ENCODE measurements at regions not wholly inside any gene's neighbourhood (a gene's known extent, or its start where the extent isn't known, plus 50 kb on each side); places are given as distances from the start of the nearest gene placed in this dataset.

DNA sequence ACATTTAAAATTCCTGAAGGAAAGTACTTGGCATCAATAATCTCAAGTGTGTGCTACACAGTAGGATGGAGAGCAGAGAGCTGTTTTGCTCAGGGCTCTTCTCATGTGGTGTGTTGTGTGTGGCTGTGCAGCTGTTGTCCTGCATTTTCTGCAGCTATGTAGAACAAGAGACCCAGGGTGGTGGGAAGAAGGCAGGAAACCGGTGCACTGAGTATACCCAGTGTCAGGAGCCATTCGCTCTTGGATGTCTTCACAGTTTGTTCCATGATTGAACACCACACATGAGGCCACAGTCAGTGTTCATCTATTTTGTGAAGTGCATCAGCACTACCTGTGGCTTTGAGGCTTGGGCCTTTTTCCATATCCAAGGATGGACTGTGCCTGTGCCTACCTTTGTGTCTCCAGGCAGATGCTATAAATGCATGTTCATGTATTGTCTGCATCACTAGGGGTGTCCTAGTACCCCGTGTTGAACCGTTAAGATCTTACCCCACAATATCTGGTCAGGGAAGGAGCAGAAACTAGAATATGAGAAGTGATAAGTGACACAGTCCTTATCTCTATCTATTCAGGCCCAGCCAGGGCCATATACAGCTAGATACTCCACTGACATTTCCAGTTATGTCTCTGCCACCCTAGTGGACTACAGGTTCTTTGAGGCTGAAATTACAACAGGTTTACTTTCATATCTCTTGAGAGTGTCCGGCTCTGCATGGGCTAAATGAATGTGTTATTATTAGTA lies 194.3 kb downstream of the NR2F2 start:
- DNase-seq (ENCODE audit: low spot score) = no peak

- DNase-seq (ENCODE audit: low spot score) = no peak
Measured at GRCh38 chr15:96535148-96535547, 204.6 kb downstream of the NR2F2 start.

GRCh38 chr15:96538491-96538890 lies 208.0 kb downstream of the NR2F2 start:
- no peak for DNase-seq (ENCODE audit: low spot score)

DNA sequence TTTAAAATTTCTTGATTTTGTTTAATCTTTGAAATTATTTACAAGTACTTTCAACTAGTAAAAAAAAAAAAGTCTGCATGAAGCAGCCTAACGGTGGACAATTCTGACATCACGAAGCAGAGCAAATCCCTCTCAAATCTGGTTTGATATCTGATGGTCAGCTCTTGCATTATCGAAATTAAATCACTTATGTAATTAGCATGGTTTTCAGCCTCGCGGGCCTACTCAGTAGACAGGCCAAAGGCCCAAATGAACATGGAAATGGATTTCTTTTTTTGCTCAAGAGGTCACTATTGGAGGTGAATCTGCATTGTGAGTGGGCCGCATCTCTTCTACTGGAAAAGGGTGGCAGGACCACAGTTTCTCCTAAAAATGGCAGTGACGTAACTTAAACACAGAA lies 209.8 kb downstream of the NR2F2 start:
- no peak for DNase-seq (ENCODE audit: low spot score)

GRCh38 chr15:96542130-96542770 lies 211.8 kb downstream of the NR2F2 start:
- no peak for DNase-seq (ENCODE audit: low spot score)

DNA sequence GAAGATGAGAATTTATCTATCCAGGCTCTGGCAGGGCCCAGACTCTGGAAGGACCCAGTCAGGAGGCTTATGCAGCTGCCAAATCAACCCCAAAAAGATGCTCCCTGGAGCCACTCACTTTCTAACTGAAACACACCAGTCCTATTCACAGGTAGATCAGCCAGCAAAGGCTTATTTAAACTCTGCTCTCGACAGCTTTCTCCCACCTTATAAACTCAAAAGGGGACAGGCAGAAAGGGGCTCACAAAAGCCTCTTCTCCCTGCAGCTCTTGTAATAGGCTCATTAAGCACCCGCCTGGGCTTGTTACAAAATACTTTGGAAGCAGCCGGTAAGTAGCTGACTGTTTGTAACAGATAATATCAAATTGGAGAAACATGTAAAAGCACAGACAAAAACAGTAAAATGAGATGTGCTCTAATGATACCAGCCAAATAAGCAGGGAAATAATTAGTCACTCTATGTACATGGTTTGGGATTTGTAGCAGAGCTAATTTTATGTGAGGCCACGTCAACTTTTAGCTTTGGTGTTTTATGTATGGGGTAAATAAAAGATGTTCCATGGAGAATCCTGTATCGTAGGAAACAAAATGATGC lies 213.8 kb downstream of the NR2F2 start:
- DNase-seq (ENCODE audit: low spot score) = no peak

DNA sequence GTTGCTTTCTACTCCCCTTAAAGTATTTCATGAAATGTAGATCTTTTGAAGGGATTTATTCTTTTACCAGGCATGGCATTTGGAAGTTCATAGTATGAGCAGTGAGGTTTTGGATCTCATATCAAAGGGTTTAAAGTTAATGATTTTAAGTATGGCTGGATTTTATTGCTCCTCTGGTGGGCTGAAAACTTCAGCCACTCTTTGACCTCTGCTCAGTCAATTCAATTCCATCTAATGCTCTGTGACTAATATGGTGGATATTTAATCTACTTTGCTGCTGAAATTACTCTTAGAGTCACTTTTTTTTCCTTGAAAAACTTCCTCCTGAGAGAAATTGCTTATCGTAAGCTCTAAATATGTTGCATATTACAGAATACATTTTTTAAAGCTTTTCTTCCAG lies 218.6 kb downstream of the NR2F2 start:
- DNase-seq (ENCODE audit: low spot score) = no peak

DNA sequence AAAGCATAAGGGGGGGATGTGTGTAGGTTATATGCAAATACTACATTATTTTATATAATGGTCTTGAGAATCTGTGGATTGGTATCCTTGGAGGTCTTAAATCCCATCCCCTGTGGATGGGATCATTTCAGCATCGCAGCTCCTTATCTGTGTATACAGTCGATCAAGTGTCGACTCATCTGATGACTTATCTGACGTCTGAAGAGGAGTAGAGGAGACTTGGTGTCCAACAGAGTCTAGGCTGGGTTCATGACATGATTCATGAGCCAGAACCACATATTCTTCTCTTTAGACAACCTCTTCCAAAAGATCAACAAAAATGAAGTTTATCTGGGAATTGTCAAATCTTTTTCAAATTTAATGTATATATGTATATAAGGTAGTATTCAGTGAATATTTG lies 220.7 kb downstream of the NR2F2 start:
- DNase-seq (ENCODE audit: low spot score) = no peak

GRCh38 chr15:96551722-96552121 lies 221.2 kb downstream of the NR2F2 start:
- no peak for DNase-seq (ENCODE audit: low spot score)

- DNase-seq (ENCODE audit: low spot score) = no peak
Measured at GRCh38 chr15:96553006-96553405, 222.5 kb downstream of the NR2F2 start.

DNA sequence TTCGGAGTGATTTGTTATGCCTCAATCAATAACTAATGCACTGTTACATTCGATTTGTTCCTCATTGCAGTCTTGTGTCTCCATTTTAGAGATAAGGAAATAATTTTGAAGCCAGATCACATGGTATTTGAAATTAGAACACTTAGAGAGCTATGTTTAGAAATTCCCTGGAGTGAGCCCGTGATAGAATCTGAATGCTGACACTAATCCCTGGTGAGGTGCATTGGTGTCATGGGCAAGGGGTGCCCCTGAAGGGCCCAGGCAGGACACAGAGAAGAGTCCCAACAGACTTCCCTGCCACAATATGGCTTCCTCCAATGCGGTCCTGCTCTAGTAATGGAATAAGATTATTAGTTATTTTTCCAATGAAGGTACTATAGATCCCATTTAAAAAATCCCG lies 223.0 kb downstream of the NR2F2 start:
- DNase-seq (ENCODE audit: low spot score) = no peak

DNA sequence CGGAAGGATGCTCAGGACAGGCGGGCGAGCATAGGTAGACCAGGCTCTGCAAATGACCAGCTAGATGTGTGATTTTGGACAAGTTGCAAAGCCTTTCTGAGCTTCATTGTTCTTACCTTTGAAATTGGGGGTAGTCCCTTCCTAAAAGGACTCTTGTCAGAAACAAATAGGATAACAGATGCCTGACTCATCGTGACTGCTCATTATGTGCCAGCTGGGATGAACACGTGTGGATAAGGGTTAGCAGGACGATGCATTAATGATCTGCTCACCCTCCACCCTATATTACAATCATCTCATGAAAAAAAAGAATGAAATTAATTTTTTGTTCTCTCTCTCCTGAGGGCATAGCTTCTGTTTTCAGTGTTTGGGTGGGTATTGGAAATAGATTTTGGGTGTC lies 223.4 kb downstream of the NR2F2 start:
- no peak for DNase-seq (ENCODE audit: low spot score)

DNA sequence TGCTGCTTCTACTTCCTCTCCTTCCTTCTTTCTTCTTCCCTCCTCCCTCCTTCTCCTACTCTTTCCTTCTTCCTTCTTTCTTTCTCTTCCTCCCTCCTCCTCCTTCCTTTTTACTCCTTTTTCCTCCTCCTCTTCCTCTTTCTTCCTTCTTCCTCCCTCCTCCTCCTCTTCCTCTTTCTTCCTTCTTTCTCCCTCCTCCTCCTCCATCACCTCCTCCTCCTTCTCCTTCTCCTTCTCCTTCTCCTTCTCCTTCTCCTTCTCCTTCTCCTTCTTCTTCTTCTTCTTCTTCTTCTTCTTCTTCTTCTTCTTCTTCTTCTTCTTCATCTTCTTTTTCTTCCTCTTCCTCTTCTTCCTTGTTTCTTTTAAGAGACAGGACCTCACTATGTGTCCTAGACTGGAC lies 224.0 kb downstream of the NR2F2 start:
- no peak for DNase-seq (ENCODE audit: low spot score)

DNA sequence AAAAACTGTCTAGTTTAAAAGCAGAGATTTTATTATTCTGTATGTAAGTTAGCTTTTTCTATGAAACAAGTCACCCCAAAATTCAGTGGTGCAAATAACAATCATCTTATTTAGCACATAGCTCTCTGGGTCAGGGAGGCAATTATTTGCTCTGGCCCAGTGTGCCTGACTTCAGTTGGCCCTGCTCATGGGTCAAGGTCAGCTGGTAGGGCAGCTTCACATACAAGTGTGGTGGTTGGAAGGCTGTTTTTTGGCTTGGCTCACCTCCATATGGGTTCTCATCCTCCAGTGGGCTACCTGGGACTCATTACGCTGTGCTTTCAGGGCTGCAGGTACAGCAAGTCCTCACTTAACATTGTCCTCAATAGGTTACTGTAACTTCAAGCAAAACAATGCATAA lies 228.6 kb downstream of the NR2F2 start:
- DNase-seq (ENCODE audit: low spot score) = no peak

DNA sequence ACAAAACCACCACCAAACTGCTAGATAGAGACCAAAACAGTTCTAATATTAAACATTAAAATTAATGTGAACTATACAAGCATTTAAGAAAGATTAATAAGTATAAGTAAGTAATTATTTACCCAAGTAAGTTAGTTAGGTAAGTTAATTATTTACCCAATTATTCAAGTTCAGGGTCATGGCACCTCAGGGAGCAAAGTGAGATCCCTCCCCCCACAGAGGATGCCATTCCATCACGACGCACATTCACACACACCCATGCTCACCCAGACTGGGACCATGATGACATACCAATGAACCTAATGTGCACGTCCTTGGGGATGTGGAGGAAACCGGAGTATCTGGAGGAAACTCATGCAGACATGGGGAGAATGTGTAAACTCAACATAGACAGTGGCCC lies 229.1 kb downstream of the NR2F2 start:
- no peak for DNase-seq (ENCODE audit: low spot score)

- DNase-seq (ENCODE audit: low spot score) = no peak
Measured at GRCh38 chr15:96560246-96560895, 229.9 kb downstream of the NR2F2 start.

- DNase-seq (ENCODE audit: low spot score) = no peak
Measured at GRCh38 chr15:96561593-96561992, 231.1 kb downstream of the NR2F2 start.

DNA sequence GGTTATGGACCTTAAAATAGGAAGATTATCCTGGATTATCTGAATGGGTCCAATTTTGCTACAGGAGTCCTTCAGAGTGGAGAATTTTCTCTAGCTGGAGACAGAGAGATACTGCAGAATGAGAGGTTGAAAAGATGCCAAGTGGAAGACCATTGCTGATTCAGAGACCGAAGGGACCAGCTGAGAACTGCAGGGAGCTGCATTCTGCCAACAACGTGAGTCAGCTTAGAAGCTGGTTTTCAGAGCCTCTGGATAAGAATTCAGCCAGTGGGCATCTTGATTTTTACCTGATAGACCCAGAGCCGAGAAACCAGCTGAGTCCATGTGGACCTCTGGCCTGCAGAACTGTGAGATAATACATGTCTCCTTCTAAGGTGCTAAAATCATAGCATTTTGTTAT lies 234.0 kb downstream of the NR2F2 start:
- no peak for DNase-seq (ENCODE audit: low spot score)

- no peak for DNase-seq (ENCODE audit: low spot score)
Measured at GRCh38 chr15:96565266-96565665, 234.8 kb downstream of the NR2F2 start.

DNA sequence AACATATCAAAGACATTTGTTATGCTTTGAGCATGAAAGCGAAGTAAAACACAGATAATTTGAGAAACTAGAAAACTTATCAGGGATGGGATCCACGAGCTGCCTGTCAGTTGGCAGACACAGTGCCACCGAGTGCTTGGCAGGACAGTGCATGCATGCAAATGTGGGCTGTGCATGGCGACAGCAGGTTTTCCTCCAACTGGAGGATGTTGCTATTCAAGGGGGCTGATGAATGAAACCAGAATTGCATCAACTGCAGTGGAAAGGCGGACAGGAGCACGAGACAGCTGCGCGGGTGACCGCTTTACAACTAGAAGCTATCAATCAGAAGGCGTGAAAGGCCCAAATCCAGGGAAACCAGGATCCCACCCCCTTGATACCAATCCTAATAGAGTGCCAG lies 244.3 kb downstream of the NR2F2 start:
- no peak for DNase-seq (ENCODE audit: low spot score)

GRCh38 chr15:96576596-96576995 lies 246.1 kb downstream of the NR2F2 start:
- no peak for DNase-seq (ENCODE audit: low spot score)

GRCh38 chr15:96578393-96578792 lies 247.9 kb downstream of the NR2F2 start:
- DNase-seq (ENCODE audit: low spot score) = no peak

- no peak for DNase-seq (ENCODE audit: low spot score)
Measured at GRCh38 chr15:96581371-96581770, 250.9 kb downstream of the NR2F2 start.
